HEK293 (cell line): ENCODE measurements at regions not wholly inside any gene's neighbourhood (a gene's known extent, or its start where the extent isn't known, plus 50 kb on each side); places are given as distances from the start of the nearest gene placed in this dataset.

Source experiments
- MYNN ChIP-seq: fragments of 450-650 bp; formaldehyde crosslinking; IDR thresholded peaks from 2 replicates; pipeline ENCODE4 v1.5.1; 2016; ENCODE audit warnings: missing biosample characterization, missing genetic modification characterization, borderline replicate concordance
- PBX3 ChIP-seq: sonication (generic); formaldehyde crosslinking; IDR thresholded peaks from 2 replicates; pipeline ENCODE4 v1.8.1; 2022; ENCODE audit warnings: mild to moderate bottlenecking, moderate library complexity, missing genetic modification reagents
- SCRT1 ChIP-seq: fragments of 450-650 bp; formaldehyde crosslinking; IDR thresholded peaks from 2 replicates; pipeline ENCODE4 v1.5.1; 2016; ENCODE audit warnings: missing biosample characterization, missing genetic modification characterization, borderline replicate concordance
- TSHZ1 ChIP-seq: fragments of 450-650 bp; formaldehyde crosslinking; IDR thresholded peaks from 2 replicates; pipeline ENCODE4 v1.5.1; 2016; ENCODE audit warnings: missing biosample characterization, missing genetic modification characterization, borderline replicate concordance
- YY2 ChIP-seq: fragments of 450-650 bp; formaldehyde crosslinking; IDR thresholded peaks from 2 replicates; pipeline ENCODE4 v1.5.1; 2016; ENCODE audit warnings: missing biosample characterization, missing genetic modification characterization
- ZBTB10 ChIP-seq: fragments of 450-650 bp; formaldehyde crosslinking; IDR thresholded peaks from 2 replicates; pipeline ENCODE4 v1.5.1; 2016; ENCODE audit warnings: missing biosample characterization, missing genetic modification characterization
- ZBTB7A ChIP-seq: fragments of 450-650 bp; formaldehyde crosslinking; IDR thresholded peaks from 2 replicates; pipeline ENCODE4 v1.5.1; 2016; ENCODE audit warnings: low read depth, missing biosample characterization, missing genetic modification characterization
- ZEB2 ChIP-seq: fragments of 450-650 bp; formaldehyde crosslinking; IDR thresholded peaks from 2 replicates; pipeline ENCODE4 v1.5.1; 2016; ENCODE audit warnings: missing biosample characterization, missing genetic modification characterization
- ZFP69B ChIP-seq: fragments of 450-650 bp; formaldehyde crosslinking; IDR thresholded peaks from 2 replicates; pipeline ENCODE4 v1.5.1; 2016; ENCODE audit warnings: missing biosample characterization, missing genetic modification characterization
- ZNF114 ChIP-seq: fragments of 450-650 bp; formaldehyde crosslinking; IDR thresholded peaks from 2 replicates; pipeline ENCODE4 v1.5.0; 2017; ENCODE audit warnings: missing biosample characterization, missing genetic modification characterization
- ZNF148 ChIP-seq: fragments of 450-650 bp; formaldehyde crosslinking; IDR thresholded peaks from 2 replicates; pipeline ENCODE4 v1.5.0; 2017; ENCODE audit warnings: missing biosample characterization, missing genetic modification characterization, borderline replicate concordance
- ZNF274 ChIP-seq, 2 experiments: fragments of 200-500 bp in 1 of 2; fragments of 450-650 bp in 1 of 2; sonication (Bioruptor generic) in 1 of 2; formaldehyde crosslinking in 1 of 2; IDR thresholded peaks; 2 replicates each; pipeline versions ENCODE4 v1.5.1 to v1.6.1; 2014 to 2016; ENCODE audit warnings: borderline replicate concordance in 1 of 2, inconsistent platforms in 1 of 2, low read length in 1 of 2, missing biosample characterization in 1 of 2, missing genetic modification characterization in 1 of 2
- ZNF416 ChIP-seq: fragments of 450-650 bp; formaldehyde crosslinking; IDR thresholded peaks from 2 replicates; pipeline ENCODE4 v1.5.1; 2016; ENCODE audit warnings: missing biosample characterization, missing genetic modification characterization
- ZNF501 ChIP-seq: fragments of 450-650 bp; formaldehyde crosslinking; IDR thresholded peaks from 2 replicates; pipeline ENCODE4 v1.5.1; 2016; ENCODE audit warnings: missing biosample characterization, missing genetic modification characterization
- ZNF510 ChIP-seq: fragments of 450-650 bp; formaldehyde crosslinking; IDR thresholded peaks from 2 replicates; pipeline ENCODE4 v1.5.1; 2018; ENCODE audit warnings: mild to moderate bottlenecking, missing genetic modification characterization, missing biosample characterization; ENCODE audit not compliant: insufficient replicate concordance
- ZNF530 ChIP-seq: fragments of 450-650 bp; formaldehyde crosslinking; IDR thresholded peaks from 2 replicates; pipeline ENCODE4 v1.5.1; 2016; ENCODE audit warnings: low read depth, missing biosample characterization, missing genetic modification characterization
- ZNF558 ChIP-seq: fragments of 450-650 bp; formaldehyde crosslinking; IDR thresholded peaks from 2 replicates; pipeline ENCODE4 v1.5.1; 2016; ENCODE audit warnings: missing biosample characterization, missing genetic modification characterization
- ZNF623 ChIP-seq: fragments of 450-650 bp; formaldehyde crosslinking; IDR thresholded peaks from 2 replicates; pipeline ENCODE4 v1.5.1; 2016; ENCODE audit warnings: missing biosample characterization, missing genetic modification characterization
- ZNF660 ChIP-seq: fragments of 450-650 bp; IDR thresholded peaks from 2 replicates; pipeline ENCODE4 v1.5.1; 2018; ENCODE audit warnings: missing biosample characterization, mild to moderate bottlenecking, missing genetic modification characterization
- ZNF664 ChIP-seq: fragments of 450-650 bp; formaldehyde crosslinking; IDR thresholded peaks from 2 replicates; pipeline ENCODE4 v1.5.1; 2016; ENCODE audit warnings: missing biosample characterization, missing genetic modification characterization
- ZNF837 ChIP-seq: fragments of 450-650 bp; formaldehyde crosslinking; IDR thresholded peaks from 2 replicates; pipeline ENCODE4 v1.5.1; 2016; ENCODE audit warnings: missing biosample characterization, missing genetic modification characterization
- ZXDB ChIP-seq: fragments of 450-650 bp; formaldehyde crosslinking; IDR thresholded peaks from 2 replicates; pipeline ENCODE4 v1.5.1; 2016; ENCODE audit warnings: missing biosample characterization, missing genetic modification characterization
- TF ChIP-seq, protein P1 (sequence below): fragments of 450-650 bp; formaldehyde crosslinking; IDR thresholded peaks from 2 replicates; pipeline ENCODE4 v1.5.1; 2016; ENCODE audit warnings: missing biosample characterization, missing genetic modification characterization
- TF ChIP-seq, protein P2 (sequence below): fragments of 450-650 bp; formaldehyde crosslinking; IDR thresholded peaks from 2 replicates; pipeline ENCODE4 v1.5.1; 2017; ENCODE audit warnings: missing biosample characterization, missing genetic modification characterization
- TF ChIP-seq, protein P3 (sequence below): fragments of 450-650 bp; formaldehyde crosslinking; optimal IDR thresholded peaks from 2 replicates; pipeline ENCODE3; 2016; ENCODE audit warnings: missing biosample characterization, mild to moderate bottlenecking, missing genetic modification characterization

DNA sequence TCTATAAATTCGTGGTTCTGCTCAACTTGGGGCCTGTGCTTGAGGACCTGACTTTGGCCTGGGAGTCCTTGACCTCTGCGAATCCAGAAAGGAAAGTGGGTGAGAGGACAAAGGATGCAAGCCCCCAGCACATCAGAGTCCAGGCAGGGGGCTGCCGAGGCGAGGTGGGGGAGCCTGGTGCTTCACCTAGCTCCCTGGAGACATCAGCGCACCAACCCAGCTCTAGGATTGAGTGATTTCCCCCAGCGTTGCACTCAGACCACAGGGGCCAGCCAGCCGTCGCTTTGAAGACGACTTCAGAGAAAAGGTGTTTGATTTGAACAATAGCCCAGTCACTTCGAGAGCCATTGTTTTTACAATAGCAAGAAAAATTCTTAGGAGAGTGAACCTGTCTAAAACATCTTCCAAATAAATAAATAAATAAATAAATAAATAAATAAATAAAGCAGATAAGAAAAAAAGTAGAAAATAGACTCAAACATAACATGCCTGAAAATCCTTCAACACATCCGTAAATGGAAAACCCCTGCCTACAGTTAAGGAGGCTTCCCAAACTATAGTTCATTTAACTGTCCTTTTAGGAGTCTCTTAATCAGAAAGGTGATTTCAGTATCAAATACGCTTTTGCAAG lies 180.9 kb downstream of the RBFOX3 start (continued):
- TF ChIP-seq, protein P1, sequence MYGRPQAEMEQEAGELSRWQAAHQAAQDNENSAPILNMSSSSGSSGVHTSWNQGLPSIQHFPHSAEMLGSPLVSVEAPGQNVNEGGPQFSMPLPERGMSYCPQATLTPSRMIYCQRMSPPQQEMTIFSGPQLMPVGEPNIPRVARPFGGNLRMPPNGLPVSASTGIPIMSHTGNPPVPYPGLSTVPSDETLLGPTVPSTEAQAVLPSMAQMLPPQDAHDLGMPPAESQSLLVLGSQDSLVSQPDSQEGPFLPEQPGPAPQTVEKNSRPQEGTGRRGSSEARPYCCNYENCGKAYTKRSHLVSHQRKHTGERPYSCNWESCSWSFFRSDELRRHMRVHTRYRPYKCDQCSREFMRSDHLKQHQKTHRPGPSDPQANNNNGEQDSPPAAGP (tag by site-specific recombination) = no peak
- TF ChIP-seq ZNF510 (tag by site-specific recombination) = no peak
- TF ChIP-seq ZNF558 = no peak; the same call in none of the 2 replicates
- no peak for TF ChIP-seq PBX3
- no peak for TF ChIP-seq ZNF274 (IDR thresholded peaks at IDR 0.05; ENCODE audit: low read length)
- TF ChIP-seq ZNF274 (tag by site-specific recombination; IDR thresholded peaks at IDR 0.05; ENCODE audit: borderline replicate concordance) = no peak
- TF ChIP-seq ZFP69B (tag by site-specific recombination) = no peak
- TF ChIP-seq ZNF660 = no peak
- TF ChIP-seq ZNF148 (tag by site-specific recombination) = no peak
- 0 out of 2 replicates have a peak, but pooled peaks have one; percentile 37 for TF ChIP-seq ZNF501
- no peak for TF ChIP-seq ZNF416 (tag by site-specific recombination)
- TF ChIP-seq ZNF837 = no peak
- TF ChIP-seq ZNF530 = peak; percentile 79
- TF ChIP-seq ZNF623 = peak; percentile 84
- TF ChIP-seq, protein P2, sequence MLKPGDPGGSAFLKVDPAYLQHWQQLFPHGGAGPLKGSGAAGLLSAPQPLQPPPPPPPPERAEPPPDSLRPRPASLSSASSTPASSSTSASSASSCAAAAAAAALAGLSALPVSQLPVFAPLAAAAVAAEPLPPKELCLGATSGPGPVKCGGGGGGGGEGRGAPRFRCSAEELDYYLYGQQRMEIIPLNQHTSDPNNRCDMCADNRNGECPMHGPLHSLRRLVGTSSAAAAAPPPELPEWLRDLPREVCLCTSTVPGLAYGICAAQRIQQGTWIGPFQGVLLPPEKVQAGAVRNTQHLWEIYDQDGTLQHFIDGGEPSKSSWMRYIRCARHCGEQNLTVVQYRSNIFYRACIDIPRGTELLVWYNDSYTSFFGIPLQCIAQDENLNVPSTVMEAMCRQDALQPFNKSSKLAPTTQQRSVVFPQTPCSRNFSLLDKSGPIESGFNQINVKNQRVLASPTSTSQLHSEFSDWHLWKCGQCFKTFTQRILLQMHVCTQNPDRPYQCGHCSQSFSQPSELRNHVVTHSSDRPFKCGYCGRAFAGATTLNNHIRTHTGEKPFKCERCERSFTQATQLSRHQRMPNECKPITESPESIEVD (tag by site-specific recombination) = no peak
- peak; percentile 22; the same call in 1 of the 2 replicates for TF ChIP-seq TSHZ1 (tag by site-specific recombination)
- TF ChIP-seq ZNF664 (tag by site-specific recombination) = peak; percentile 89
- no peak for TF ChIP-seq SCRT1 (tag by site-specific recombination)
- no peak for TF ChIP-seq ZNF114 (tag by site-specific recombination)
- TF ChIP-seq, protein P3, sequence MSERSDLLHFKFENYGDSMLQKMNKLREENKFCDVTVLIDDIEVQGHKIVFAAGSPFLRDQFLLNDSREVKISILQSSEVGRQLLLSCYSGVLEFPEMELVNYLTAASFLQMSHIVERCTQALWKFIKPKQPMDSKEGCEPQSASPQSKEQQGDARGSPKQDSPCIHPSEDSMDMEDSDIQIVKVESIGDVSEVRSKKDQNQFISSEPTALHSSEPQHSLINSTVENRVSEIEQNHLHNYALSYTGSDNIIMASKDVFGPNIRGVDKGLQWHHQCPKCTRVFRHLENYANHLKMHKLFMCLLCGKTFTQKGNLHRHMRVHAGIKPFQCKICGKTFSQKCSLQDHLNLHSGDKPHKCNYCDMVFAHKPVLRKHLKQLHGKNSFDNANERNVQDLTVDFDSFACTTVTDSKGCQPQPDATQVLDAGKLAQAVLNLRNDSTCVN (tag by site-specific recombination) = no peak
- TF ChIP-seq MYNN (tag by site-specific recombination) = peak; percentile 32; the same call in 1 of the 2 replicates
- no peak for TF ChIP-seq ZEB2
- no peak for TF ChIP-seq ZXDB
- TF ChIP-seq ZBTB10 (tag by site-specific recombination) = no peak
- TF ChIP-seq YY2 (tag by site-specific recombination) = no peak
- no peak for TF ChIP-seq ZBTB7A (tag by site-specific recombination)
